HG03378 (cell line): ENCODE measurements at regions not wholly inside any gene's neighbourhood (a gene's known extent, or its start where the extent isn't known, plus 50 kb on each side); places are given as distances from the start of the nearest gene placed in this dataset.
"Not testable (repeated sequence)": the region's sequence is repeated elsewhere in the genome, so short reads cannot be mapped to it uniquely, and the experiment has no call there.

Source experiments
- ATAC-seq: cut with Tn5 transposase; IDR thresholded peaks from one replicate; pipeline ENCODE4 v1.9.1; 2021; ENCODE audit warnings: mild to moderate bottlenecking, moderate library complexity; ENCODE audit not compliant: unreplicated experiment

DNA sequence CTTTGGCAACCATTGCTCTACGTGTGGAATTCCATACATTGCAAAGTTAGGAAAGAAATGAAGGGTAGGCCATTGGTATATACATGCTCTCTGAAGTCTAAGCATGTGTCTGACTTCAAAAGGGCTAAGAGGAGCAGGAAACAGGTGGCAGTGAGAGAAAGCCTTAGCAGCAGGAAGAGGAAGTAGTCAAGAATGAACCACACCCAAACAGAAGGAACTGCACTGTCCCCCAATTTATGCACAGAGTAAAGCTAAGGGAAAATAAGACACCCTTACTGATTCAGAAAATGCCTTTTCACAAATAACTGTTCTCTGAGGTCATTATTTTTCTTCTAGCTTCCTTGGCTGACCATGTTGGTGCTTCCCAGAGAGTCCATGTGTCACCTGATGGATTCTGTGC lies 575.4 kb downstream of the NTRK3 start:
- ATAC-seq, result no peak

DNA sequence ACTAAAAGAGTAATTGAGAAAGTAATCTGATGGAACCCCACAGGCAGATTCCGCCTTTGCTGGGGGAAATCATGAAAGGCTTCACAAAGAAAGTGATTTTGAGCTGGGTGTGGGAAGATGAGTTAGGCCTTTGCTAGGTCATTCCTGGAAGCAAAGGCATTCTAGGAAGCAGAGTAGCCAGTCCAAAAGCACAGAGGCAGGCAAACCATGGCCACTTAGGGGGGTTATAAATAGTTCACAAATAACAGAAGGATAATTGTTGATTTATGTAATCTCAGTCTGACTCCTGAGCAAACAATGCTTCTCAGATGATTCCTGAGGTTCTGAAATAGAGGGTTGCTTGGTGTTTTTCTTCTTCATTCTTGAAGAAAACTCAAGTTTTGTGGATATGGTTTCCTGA lies 576.3 kb downstream of the NTRK3 start:
- no peak for ATAC-seq

DNA sequence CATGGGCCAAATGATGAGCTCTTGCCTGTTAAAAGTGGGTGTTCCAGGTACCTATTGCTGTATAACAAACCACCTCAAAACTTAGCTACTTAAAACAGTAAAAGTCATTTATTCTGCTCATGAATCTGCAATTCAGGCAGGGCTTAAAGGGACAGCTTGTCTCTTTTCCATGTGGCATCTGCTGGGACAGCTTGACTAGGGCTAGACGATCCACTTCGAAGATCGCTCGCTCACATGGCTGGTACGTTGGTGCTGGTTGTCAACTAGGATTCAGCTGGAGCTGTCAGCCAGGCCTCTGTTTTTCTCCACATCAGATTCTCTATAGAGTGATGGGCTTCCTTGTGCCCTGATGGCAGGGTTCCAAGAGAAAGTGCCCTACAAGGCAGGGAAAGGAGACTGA lies 581.3 kb downstream of the NTRK3 start:
- no peak for ATAC-seq

DNA sequence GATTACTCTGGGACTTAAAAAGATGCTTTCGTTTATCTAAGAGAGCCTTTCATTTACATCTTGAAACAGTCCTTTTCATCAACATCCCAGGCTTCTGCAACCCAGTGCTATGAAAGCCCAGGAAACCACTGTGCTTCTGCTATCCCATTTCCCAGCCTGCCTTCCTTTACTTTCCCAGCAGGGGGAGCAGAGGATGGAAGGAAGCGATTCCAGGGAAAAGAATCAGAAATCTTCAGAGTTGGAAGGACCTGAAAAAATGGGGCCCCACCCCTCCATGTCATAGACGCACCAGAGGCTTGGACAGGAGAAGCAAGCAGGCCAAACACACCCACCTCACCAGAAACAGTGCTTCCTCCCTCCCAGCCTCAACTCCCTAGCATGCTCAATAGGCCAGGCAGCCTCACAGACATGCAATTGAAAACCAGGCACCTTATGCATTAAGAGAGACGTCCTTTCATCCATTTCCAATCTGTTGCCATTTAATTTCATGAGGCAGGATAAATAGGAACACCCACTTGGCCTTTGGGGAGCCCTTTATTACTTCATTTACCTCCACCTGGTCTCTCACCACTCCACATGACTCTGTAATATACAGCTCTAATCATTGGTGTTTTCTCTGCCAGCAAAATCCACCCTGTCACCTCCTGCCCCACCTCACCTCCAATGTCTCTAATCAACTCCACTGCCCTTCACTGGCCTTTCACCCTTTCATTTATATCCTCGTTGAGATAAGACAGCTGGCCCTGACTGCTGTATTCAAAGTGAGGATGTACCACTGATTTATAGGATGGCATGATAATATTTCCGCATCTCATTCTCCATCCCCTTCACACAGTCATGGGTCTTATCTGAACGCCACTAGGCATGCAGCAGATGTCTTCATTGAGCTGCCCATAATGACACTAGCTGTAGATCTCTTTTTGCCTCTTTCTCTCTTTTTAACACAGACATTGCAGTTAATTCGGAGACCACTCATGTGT lies 583.9 kb downstream of the NTRK3 start:
- ATAC-seq, result no peak

DNA sequence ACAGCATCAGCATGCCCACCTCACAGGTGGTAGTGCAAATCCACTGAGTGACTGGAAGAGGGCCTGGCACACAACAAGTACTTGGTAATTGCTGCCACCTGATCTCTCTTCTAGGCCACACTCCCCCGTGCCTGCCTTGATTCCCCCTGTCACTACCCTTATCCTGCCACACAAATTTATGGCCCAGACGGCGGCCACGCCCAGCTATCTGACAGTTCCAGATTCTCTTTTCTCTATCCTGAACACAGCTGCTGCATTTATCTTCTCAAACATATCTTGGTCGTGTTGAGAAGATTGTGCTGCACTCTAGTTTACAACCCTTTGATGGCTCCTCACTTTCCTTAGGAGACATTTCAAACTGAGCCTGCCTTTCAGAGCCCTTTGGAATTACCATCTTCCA lies 585.2 kb downstream of the NTRK3 start:
- no peak for ATAC-seq

DNA sequence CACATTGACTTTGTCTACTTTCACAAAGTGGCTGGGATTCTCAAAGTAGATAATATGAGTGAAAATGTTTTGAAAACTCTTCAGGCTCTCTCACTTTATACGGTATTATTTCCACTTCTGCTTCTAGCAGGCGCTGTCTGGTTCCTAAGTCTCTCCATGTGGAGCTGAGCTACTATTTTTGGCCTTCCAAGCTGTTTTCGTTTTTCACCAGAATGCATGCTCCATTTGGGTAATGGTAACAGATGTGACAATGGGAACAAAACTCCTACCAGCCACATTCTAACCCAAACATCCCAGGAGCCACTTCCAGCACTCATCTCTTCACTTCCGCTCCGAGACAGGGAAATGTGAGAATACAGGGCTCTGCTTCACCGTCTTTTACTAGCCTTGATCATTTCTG lies 586.7 kb downstream of the NTRK3 start:
- no peak for ATAC-seq

DNA sequence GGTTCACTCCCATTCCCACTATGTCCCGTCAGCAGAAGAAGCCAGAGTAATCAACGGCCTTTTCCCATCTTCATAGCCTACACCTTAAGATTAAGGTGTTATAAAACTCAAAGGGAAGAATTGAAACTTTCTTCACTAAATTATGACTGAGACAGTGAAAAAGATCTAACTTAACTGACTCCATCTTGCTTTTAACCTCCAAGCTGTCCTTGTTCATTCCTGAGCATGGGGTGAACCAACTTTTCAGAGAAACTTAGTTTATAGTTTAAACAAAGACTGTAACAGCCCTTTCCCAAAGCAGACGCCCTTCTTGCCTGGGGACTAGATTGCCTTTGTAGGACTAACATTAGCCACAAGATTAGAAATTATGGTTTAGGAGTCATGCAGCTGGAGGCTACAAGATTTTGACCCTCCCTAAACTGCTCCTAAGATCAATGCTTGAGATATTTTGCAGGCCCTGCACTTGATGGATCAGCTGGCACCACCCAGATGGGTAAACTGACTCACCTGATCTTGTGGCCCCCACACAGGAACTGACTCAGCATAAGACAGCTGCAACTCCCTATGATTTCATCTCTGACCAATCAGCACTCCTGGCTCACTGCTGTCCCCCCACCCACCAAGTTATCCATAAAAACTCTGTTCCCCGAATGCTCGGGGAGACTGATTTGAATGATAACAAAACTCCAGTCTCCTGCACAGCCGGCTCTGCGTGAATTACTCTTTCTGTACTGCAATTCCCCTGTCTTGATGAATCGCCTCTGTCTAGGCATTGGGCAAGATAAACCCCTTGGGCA lies 587.6 kb downstream of the NTRK3 start:
- not testable (repeated sequence) for ATAC-seq

DNA sequence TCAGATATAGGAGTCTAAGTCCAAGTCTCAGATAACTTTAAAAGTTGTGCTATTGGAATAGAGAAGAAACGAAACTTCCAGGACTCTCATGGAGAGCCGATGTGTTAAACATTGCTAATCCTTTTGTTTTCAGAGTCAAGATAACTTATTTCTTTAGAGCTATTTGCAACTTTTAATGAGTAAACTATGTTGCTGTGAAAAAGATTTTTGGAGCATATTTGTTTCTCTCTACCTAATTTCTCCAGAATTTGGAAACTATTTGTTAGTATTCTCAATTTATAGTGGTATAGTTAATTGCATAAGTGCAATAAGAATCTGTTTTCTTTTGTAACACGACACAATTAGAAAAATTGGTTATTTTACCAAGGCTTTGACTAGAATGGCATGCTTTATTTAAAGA lies 588.9 kb downstream of the NTRK3 start:
- no peak for ATAC-seq

DNA sequence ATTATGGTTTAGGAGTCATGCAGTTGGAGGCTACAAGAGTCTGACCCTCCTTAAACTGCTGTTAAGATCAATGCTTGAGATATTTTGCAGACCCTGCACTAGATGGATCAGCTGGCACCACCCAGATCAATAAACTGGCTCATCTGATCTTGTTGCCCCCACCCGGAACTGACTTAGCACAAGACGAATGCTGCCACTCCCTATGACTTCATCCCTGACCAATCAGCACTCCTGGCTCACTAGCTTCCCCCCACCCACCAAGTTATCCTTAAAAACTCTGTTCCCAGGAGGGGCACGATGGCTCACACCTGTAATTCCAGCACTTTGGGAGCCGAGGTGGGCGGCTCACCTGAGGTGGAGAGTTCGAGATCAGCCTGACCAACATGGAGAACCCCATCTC lies 594.0 kb downstream of the NTRK3 start:
- no peak for ATAC-seq

DNA sequence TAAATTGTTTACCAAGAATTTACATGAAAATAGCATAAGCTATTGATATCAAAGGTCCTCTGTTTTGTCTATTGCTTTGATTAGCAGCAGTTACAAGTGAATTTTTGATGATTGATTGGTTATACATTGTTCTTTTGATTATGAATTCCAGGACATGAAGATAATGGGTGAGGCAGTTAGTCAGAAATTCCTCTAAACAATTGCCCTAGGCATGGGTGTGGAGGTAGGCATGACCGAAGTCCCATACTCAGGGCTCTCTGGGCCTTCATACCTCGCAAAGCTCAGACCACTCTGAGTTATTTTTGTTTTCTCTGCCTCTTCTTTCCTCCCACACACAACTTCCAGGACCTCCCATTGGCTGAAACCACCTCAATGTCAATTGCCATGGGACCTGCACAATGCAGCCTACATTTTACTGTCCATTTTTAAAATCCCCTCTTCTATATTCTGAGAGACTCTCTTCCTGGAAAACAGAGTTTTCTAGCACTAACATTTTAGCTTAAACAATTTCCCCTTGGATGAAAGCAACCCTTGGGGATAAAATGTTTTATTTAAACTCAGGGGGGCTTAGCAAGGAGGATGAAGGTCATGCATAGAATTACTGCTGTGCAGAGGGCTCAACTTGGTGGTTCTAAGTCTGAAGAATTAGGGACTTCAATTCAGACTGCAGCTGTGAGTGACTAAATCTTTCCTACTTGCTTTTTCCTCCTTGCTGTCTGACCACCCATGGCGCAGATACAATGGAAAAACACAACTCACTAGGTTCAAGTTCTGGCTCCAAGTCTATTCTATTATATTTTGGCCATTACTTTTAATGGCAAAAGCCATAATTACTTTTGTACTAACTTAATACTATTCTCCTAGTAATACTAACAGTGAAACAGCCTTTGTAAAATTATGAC lies 594.8 kb downstream of the NTRK3 start:
- no peak for ATAC-seq

DNA sequence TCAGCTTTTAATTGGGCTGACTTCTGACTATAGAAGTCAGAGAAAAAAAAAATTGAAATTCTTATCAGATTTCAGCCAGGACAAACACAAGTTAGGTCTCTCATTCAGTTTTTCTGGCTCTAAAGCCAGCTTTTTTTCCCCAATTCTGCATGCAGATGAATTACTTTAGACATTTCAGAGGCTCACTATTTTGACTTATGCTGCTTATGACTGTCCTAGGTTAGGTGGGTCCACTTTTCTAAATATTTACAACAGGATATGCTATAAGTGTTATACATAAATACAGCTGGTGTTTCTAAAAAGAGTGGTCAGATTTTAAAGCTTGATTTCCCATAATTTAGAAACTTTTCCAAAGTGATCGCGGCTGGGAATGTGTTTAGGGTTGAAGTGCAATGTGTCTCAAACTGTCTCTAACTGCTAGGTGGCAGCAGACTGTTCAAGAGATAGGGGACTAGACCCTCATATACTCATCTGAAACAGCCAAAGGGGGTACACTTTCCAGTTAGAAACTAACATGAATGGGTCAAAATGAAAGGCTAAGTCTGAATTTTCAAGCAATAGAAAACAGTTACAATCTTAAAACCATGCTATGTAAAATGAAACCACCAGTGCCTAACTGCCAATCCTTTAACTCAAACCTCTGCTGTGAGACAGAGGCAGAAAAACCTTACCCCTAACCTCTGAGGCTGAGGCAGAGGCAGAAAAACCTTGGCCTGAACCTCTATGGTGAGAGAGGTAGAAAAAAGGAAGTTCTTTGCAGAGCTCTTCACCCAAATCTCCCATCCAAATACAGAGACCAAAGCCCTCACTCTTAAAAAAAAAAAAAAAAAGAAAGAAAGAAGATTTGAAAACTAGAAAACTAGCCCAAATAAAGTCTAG lies 596.0 kb downstream of the NTRK3 start:
- ATAC-seq, result no peak

DNA sequence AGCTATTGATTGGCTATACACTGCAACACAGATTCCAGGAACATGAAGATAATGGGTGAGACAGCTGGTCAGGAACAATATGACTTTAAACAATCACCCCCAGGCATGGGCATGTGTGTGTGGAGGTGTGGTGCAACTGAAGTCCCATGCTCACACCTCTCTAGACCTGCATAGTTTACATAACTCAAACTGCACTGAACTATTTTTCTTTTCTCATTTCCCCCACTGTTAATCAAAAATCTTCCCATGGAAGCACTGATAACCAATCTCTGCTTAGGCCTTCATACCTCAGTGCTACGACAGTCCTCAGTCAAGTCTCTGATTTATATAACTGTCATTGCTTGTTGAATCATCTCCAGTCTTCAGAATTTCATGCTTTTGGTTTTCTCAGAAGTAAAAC lies 600.2 kb downstream of the NTRK3 start:
- ATAC-seq, result no peak

DNA sequence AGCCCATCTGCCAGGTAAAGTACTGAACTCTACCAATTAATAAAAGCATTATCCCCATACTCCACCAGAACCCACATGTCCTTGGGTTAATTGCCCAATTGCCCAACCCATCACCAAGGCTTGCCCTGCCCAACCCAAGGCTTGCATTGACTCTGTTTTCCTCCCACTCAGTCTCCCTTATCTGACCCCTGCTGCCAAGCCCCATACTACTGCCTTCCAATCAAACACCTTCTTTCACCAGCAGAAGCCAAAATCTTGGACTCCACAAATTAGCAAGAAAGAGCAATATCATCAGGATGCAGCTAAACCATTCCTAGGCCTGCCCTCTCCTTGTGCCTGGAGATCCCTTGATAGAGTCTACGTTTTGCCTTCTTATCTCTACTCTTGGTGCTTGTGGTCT lies 602.9 kb downstream of the NTRK3 start:
- no peak for ATAC-seq

DNA sequence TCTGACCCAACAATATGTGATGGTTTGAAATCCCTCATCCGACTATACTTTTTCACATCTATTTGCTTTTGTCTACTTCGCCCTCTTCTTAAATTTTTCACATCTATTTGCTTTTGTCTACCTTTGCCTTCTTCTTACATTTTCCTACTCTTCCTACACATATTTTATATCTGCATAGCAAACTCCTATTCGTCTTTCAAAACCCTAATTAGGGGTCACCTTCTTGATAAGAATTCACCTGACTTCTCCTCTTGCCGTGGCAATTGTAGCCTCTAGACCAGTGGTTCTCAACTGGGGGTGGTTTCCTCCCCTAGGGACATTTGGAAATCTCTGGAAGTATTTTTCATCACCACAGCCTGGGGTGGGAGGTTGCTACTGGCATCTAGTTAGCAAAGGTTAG lies 607.4 kb downstream of the NTRK3 start:
- ATAC-seq, result no peak

DNA sequence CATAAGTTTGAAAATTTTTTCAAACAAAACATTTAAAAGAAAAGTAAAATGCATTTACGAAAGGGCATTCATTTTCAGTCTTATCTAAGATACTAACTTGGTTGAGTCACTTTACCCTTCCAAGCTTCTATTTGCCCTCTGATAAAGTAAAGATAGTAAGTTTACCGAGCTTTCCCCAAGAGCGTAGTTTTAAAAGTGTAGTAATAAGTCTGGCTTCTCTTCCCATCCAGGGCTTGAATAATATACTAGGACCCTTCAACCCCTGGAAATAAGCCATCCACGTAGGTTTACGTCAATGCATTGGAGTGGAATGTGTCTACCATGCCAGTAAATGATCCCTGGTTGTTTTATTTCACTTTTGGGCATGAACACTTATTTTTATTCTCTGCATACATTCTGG lies 608.3 kb downstream of the NTRK3 start:
- no peak for ATAC-seq

DNA sequence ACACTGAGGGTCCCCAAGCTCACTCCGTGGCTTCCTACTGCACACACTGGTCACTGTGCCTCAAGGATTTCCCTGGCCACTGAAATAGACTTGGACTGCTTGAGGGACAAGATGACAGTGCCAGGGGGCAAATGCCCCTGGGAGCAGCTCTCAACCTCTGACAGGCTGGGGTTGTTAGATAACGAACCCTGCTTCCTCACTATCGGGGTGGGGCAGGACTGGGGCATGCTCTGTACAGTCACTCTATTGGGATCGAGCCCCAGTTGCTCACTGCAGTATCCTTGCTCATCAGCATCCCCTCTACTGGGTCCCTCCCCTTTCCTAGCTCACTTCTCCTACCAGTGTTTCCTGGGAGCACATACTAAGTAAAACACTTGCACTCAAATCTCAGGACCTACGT lies 610.8 kb downstream of the NTRK3 start:
- ATAC-seq, result no peak

DNA sequence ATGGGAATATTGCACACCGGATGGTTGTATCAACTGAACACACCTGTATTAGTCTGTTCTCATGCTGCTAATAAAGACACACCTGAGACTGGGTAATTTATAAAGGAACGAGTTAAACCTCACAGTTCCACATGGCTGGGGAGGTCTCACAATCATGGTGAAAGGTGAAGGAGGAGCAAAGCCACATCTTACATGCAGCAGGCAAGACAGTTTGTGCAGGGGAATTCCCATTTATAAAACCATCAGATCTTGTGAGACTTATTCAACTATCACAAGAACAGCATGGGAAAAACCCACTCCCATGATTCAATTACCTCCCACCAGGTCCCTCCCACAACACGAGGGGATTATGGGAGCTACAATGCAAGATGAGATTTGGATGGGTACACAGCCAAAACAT lies 613.5 kb downstream of the NTRK3 start:
- not testable (repeated sequence) for ATAC-seq

DNA sequence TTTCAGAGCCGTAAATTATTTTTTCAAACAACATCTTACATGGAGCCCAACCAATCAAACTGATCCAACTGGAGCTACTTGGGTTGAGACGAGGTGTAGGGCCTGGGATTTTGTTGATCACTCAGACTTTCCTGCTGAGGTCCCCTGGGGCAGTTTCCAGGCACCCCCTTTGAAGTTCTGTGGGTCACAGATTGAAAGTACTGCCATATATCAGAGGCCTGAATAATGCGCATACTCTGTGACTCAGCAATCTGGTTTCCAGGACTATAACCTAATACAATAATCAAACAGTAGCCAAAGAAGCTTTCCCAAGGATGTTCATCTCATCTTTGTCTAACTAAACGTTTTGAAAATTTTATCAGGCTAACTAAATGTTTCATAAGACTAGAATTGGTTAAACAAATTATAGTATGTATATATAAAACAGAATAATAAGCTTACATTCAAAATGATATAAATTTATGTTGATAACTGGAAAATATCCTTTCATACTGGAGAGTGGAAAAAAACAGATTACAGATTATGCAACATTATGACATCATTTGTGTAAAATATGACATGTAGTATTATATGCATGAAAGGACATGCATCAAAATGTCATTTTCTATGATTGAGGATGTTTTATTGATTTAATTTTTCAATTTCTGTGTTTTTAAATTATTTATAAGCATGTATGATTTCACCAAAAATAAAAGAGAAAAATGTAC lies 617.1 kb downstream of the NTRK3 start:
- ATAC-seq, result no peak

DNA sequence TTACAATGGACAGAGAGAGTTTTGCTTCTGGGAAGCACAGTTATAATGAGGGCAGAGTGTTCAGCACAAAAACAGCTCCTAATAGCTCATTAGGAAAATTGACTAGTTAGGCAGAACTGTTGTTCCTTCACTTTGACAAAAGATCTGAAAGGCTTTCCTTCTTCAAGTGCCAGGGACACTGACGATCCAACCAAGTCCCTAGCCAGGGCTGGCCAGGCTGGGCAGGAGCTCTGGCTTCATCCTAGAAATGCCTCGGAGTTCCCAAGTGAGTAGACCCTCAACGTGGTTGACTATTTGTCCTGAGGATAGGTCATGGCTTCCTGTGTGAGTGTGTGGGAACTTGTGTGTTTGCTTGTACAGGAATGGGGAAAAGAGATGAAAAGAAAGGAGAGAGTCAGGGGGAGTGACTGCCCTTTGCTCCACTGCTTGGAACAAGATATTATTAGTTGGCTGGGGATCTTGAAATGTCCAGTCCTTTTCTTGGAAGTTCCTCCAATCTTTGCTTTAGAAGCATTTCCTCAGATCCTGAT lies 617.9 kb downstream of the NTRK3 start:
- no peak for ATAC-seq
